Neural crest cell (in vitro differentiated cells): ENCODE measurements at regions not wholly inside any gene's neighbourhood (a gene's known extent, or its start where the extent isn't known, plus 50 kb on each side); places are given as distances from the start of the nearest gene placed in this dataset.

Experiments used
- DNase-seq: peaks from one replicate; pipeline ENCODE4 v3.0.0; 2021; ENCODE audit warnings: low read depth, mixed read lengths, low spot score
- H3K27ac Mint-ChIP-seq: one replicate; pipeline ENCODE4 v1.8.0; 2021; ENCODE audit warnings: mild to moderate bottlenecking, mixed read lengths; ENCODE audit not compliant: unreplicated experiment
- H3K27me3 Mint-ChIP-seq: 2 replicates; pipeline ENCODE4 v1.8.0; 2021; ENCODE audit warnings: low read depth, mild to moderate bottlenecking, mixed read lengths
- H3K36me3 Mint-ChIP-seq: 2 replicates; pipeline ENCODE4 v1.8.0; 2021; ENCODE audit warnings: low read depth, mild to moderate bottlenecking, mixed read lengths
- H3K4me1 Mint-ChIP-seq: 2 replicates; pipeline ENCODE4 v1.8.0; 2021; ENCODE audit warnings: mixed read lengths
- H3K4me3 Mint-ChIP-seq: one replicate; pipeline ENCODE4 v1.8.0; 2021; ENCODE audit warnings: mild to moderate bottlenecking, mixed read lengths
- H3K9me3 Mint-ChIP-seq: 2 replicates; pipeline ENCODE4 v1.8.0; 2021; ENCODE audit warnings: mixed read lengths
- CTCF ChIP-seq: fragments of 200-600 bp; sonication (generic); conservative IDR thresholded peaks from 2 replicates; pipeline ENCODE4 v1.5.0; 2021; ENCODE audit warnings: antibody characterized with exemption, mild to moderate bottlenecking

GRCh38 chr17:74147966-74148365 is 55.5 kb upstream of the RPL38 start:
- peaks cover 6% of the 10 kb centered on the region for H3K9me3 Mint-ChIP-seq
- H3K4me3 Mint-ChIP-seq = no peak overlapping the region
- no peaks in the 10 kb centered on the region for H3K27me3 Mint-ChIP-seq
- H3K36me3 Mint-ChIP-seq = peaks cover 2% of the 10 kb centered on the region
- DNase-seq = no peak
- no peaks in the 10 kb centered on the region for H3K4me1 Mint-ChIP-seq
- TF ChIP-seq CTCF = no peak
- no peak overlapping the region for H3K27ac Mint-ChIP-seq

- no peaks in the 10 kb centered on the region for H3K27me3 Mint-ChIP-seq
- no peak for TF ChIP-seq CTCF
- peaks cover 4% of the 10 kb centered on the region for H3K9me3 Mint-ChIP-seq
- H3K36me3 Mint-ChIP-seq = peaks cover under 1% of the 10 kb centered on the region
- DNase-seq = no peak
- H3K4me3 Mint-ChIP-seq = no peak overlapping the region
- no peak overlapping the region for H3K27ac Mint-ChIP-seq
- H3K4me1 Mint-ChIP-seq = no peaks in the 10 kb centered on the region
These were observed 55.0 kb upstream of the RPL38 start for GRCh38 chr17:74148446-74148845.

GRCh38 chr17:74148901-74149596 is 54.4 kb upstream of the RPL38 start:
- Mint-ChIP-seq H3K9me3 (peaks cover under 1% of the 10 kb centered on the region), H3K4me3 (no peak overlapping the region), H3K36me3 (no peaks in the 10 kb centered on the region), H3K27me3 (no peaks in the 10 kb centered on the region), H3K27ac (no peak overlapping the region), H3K4me1 (no peaks in the 10 kb centered on the region)
- DNase-seq = no peak
- no peak for TF ChIP-seq CTCF

GRCh38 chr17:74149597-74150427 is 53.7 kb upstream of the RPL38 start:
- no peaks in the 10 kb centered on the region for H3K36me3 Mint-ChIP-seq
- H3K9me3 Mint-ChIP-seq = no peaks in the 10 kb centered on the region
- no peak overlapping the region for H3K4me3 Mint-ChIP-seq
- no peak for DNase-seq
- no peak overlapping the region for H3K27ac Mint-ChIP-seq
- TF ChIP-seq CTCF = no peak
- no peaks in the 10 kb centered on the region for H3K27me3 Mint-ChIP-seq
- no peaks in the 10 kb centered on the region for H3K4me1 Mint-ChIP-seq

GRCh38 chr17:74150428-74151025 is 53.0 kb upstream of the RPL38 start:
- no peak for DNase-seq
- no peak overlapping the region for H3K27ac Mint-ChIP-seq

More at GRCh38 chr17:74150428-74151025, 53.0 kb upstream of the RPL38 start:
- TF ChIP-seq CTCF = no peak
- Mint-ChIP-seq H3K9me3 (no peaks in the 10 kb centered on the region), H3K4me3 (no peak overlapping the region), H3K4me1 (no peaks in the 10 kb centered on the region), H3K27me3 (no peaks in the 10 kb centered on the region), H3K36me3 (no peaks in the 10 kb centered on the region)
